DMS 273 treated with DMSO at 0.1 percent for 48 hours (cell line): ENCODE measurements at regions not wholly inside any gene's neighbourhood (a gene's known extent, or its start where the extent isn't known, plus 50 kb on each side); places are given as distances from the start of the nearest gene placed in this dataset.
"Not testable (repeated sequence)": the region's sequence is repeated elsewhere in the genome, so short reads cannot be mapped to it uniquely, and the experiment has no call there.

Experiments
- DNase-seq: peaks from one replicate; lab custom pipeline; 2025; lab: John Stamatoyannopoulos, UW

DNA sequence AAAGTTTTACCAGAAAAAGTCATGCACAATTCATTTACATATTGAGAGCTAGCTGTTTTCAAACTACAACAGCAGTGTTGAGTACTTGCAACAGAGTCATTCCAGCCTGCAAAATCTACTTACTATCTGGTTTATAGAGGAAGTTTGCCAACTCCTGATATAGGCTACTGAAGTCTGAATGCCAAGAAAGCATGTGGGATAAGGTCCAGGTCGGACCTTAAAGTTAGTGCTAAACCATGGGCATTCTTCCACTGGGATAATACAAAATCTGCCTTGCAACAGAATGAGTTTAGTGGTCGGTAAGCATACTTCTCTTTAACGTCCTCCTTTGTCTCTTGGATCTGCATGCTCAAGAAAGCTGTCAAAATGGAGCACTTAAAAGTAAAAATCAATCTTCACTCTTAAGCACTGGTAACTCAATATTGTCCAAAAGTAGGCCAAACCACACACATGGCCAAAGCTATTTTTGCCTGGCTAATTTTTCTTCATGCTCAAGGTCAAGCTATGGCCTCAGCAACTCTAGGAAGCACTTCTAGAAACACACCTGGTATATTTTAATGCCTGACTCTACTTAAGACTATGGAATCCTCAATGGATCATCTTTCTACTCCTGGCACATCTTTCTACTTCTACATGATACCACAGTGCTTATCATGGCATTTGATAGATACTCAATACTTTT lies 364.9 kb upstream of the KITLG start:
- DNase-seq = no peak

GRCh38 chr12:88944397-88944796 lies 364.1 kb upstream of the KITLG start:
- DNase-seq = no peak

DNA sequence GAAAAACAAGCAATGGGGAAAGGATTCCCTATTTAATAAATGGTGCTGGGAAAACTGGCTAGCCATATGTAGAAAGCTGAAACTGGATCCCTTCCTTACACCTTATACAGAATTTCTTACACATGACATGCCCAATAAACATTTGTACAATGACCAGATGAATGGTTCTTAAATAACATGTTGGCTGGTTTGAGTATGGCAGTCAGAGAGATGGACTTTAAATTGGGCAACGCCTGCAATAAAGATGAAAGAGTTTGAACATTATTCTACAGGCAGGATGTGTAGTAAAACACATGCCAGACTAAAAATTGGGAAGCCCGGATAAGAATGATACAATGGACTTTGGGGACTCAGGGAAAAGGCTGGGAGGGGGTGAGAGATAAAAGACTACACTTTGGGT lies 360.6 kb upstream of the KITLG start:
- no peak for DNase-seq

DNA sequence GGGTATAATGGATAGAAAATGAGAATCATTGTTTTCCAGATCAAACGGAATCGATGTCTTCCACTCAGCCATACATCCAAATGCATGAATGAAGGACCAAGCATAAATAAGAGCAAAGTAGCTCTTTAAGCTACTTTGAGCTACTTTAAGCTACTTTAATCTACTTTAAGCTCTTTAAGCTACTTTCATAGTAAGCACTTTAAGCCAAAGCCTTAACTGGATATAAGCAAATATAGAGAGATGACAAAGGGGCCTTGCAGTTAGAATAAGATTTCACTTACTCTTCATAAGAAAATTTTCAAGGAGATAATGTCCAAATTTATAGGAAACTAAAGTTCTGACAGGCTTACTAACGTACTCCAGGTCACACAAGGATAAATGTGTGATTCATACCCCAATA lies 355.6 kb upstream of the KITLG start:
- no peak for DNase-seq

DNA sequence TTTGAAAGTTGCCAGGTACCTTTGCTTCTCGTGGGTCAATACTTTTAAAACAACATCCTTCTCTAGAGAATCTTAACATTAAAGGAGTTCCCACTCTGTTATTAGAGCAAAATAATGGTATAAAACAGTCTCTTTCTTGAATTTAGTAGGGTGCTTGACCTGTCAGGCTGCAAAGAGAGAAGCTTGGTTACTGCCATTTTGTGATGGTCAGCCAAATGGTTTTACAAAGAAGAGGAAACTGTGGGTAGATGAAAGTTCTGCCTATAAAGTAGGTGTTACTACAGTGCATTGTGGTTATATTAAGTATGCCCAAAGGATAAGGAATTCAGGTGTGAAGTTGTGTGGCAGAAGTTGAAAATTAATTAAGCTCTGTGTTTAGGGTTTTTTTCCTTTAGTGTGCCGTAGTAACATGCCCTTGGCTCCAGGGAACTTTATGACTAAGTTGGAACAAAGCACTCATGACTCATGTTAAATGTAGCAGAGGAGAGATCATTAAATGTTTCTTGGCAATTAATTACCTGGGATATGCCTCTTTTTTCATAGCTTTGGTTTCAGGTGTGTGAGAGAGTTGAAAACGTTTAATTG lies 354.0 kb upstream of the KITLG start:
- DNase-seq = no peak

- no peak for DNase-seq
Observed at GRCh38 chr12:88932457-88932856, 352.2 kb upstream of the KITLG start.

- DNase-seq = no peak
Observed at GRCh38 chr12:88931598-88931997, 351.3 kb upstream of the KITLG start.

DNA sequence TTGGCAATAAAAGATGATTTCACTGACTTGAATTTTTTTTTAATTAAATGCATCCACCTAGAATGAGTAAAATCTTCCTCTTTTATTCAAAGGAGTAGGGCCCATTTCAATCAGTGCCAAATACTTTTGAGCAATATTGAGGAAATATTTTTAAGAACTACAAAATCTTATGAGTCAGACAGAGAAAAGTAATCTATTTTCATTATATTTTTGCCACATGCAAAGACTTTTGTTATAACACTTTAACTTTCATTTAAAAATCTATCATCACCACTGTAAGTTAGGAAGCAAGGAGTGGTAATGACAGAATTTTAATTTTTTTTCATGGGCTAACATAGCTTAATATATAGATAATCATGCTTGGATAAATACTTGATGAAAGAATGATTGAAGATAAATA lies 345.2 kb upstream of the KITLG start:
- no peak for DNase-seq

GRCh38 chr12:88924162-88924561 lies 343.9 kb upstream of the KITLG start:
- DNase-seq = no peak

- DNase-seq = no peak
Observed at GRCh38 chr12:88923631-88924030, 343.4 kb upstream of the KITLG start.

GRCh38 chr12:88922816-88923215 lies 342.5 kb upstream of the KITLG start:
- DNase-seq = no peak

DNA sequence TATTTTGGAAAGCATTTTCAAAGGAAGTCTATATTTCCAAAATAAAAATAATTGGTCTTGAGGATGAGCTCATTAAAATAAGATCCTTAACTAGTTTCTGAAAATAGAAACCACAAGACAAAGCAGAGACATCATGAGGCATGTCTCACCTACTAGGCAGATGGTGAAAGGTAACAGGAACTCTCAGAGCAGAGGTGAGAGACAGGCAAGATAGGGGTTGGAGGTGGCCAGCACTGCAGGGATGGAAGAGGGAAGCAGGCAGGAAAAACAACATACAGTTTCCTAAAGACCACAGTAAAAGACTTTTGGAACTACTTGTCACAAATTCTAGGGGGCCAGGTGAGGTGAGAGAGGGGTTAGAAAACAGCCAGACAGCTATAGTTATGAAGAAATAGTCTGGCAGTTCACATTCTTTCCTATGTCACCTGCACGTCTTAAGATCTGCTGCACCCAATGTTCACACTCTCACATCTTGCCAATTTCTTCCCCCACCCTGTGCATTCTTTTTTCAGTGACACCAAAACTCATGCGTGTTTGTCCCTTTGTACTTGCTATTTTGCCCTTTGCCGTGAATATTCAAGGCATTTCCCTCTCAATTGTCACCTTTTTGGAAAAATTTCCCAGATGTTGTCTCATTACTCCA lies 341.7 kb upstream of the KITLG start:
- DNase-seq = no peak

DNA sequence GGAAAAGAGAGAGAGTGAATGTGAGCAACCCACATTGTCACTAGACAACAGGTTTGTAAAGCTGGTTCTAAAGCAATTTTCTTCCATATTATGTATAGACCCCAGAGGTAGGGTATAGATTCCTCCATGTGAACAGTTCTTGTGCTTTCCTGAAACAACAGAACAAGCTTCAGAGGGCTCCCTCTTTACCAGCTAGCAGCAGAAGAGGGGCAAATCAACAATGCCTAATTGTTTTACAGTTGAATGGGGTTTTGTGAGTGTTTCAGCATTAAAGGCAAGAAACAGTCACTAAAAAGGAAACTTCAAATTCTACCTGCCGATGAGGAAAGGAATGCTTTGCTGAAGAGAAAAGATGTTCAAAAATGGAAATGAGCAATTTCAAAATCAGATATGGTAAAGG lies 341.2 kb upstream of the KITLG start:
- DNase-seq = no peak

- no peak for DNase-seq
Observed at GRCh38 chr12:88918161-88918560, 337.9 kb upstream of the KITLG start.

DNA sequence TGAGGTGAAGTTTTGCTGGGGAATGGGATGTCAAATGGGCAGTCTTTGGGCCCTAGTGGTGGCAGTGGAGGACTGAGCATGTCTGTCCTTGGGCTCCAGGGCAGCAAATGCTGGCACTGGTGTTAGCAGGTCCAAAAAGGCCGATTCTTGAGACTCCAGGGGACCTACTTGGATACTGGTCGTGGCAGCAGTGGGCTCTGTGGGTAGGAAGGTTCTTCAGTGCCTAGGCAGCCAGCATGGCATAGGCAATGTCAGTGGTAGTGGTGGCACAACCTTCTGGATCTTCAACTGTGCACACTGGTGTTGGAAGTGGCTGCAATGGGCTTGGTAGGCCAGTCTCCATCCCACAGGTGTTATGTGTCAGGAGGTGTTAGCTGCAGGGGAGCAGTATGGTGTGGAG lies 334.7 kb upstream of the KITLG start:
- no peak for DNase-seq

GRCh38 chr12:88909510-88909909 lies 329.2 kb upstream of the KITLG start:
- DNase-seq = no peak

DNA sequence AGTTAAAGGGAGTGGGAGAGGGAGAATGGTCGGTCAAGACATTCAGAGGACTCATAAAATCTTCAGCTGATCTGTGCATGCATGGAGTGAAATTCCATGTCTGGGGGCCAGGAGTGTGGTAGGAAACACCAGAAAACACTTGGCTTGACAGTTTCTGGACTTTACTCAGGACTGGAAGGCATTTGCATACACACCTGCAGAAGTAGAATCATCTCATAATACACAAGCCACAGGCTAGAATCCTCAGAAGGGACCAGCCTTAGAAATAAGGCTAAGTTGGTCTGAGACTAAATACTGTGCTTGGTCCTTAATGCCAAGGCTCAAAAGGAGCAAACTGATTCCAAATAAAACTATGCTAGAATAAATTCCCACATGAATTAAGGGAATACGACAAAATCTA lies 328.1 kb upstream of the KITLG start:
- DNase-seq = no peak

DNA sequence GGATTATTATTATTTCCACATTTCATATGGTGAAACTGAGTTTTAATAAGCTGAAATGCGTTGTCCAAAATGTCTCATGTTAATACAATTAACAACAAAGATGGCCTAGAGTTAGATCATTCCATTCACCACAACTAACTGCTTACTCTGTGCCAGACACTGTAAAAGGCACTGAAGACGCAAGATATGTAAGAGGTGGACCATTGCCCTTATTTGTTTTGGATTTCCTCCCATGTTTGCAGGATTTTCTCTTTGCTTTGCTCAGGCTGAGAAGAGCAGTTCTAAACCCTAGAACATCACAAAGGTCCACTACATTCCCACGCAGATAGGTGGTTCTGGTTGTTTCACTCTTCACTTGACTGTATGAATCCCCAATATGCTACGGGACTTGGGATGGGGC lies 324.4 kb upstream of the KITLG start:
- DNase-seq = no peak

- DNase-seq = no peak
Observed at GRCh38 chr12:88903333-88903732, 323.1 kb upstream of the KITLG start.

- no peak for DNase-seq
Observed at GRCh38 chr12:88897723-88898122, 317.5 kb upstream of the KITLG start.

DNA sequence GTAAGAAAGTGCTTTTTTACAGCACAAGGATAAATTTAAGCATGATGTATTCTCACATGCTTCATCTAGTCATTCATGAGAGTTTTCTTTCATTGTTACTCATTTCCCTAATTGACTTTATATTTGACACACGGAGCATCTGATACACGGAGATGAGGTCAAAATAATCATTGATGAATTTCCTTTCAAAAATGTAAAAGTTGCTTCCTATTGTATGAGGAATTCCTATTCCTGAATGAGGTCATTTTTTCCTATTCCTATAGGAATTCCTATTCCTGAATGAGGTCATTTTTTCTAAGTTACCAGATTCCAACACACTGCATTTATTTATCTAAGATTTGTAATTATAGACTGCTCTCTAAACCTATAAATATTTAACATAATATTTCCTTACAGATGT lies 316.7 kb upstream of the KITLG start:
- DNase-seq = no peak

DNA sequence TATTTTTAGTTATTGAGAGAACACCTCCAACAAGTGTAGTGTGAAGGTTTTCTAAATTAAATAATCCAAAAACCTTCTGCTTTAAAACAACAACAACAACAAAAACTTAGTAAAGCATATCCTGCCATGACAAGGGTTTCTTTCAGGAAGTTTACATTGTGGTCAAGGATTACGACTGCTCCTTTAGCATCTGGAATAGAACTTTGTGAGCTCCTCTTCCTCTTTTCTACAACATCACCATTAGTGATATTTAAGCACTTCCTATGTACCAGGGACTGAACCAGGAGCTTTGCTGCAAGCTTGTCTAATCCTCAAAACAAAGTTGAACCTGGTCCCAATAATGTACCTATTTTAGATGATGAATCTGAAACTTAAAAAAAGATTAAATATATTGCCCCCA lies 315.4 kb upstream of the KITLG start:
- no peak for DNase-seq

- no peak for DNase-seq
Observed at GRCh38 chr12:88893801-88894200, 313.5 kb upstream of the KITLG start.

DNA sequence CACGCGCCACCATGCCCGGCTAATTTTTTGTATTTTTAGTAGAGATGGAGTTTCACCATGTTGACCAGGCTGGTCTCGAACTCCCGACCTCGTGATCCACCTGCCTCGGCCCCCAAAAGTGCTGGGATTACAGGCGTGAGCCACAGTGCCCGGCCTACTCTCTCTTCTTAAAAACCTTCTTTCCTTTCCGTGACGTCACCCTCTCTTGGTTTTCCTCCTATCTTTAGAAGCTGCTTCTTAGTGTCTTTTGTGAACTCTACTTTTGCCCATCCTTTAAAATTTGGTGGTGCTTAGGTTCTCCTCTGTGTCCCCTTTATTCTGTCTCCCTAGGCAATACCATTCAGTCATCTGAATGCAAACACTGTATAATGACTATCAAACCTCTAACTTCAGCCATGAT lies 311.2 kb upstream of the KITLG start:
- not testable (repeated sequence) for DNase-seq
